ENCODE measurements at regions not wholly inside any gene's neighbourhood (a gene's known extent, or its start where the extent isn't known, plus 50 kb on each side); places are given as distances from the start of the nearest gene placed in this dataset.

- TF ChIP-seq, protein P1, sequence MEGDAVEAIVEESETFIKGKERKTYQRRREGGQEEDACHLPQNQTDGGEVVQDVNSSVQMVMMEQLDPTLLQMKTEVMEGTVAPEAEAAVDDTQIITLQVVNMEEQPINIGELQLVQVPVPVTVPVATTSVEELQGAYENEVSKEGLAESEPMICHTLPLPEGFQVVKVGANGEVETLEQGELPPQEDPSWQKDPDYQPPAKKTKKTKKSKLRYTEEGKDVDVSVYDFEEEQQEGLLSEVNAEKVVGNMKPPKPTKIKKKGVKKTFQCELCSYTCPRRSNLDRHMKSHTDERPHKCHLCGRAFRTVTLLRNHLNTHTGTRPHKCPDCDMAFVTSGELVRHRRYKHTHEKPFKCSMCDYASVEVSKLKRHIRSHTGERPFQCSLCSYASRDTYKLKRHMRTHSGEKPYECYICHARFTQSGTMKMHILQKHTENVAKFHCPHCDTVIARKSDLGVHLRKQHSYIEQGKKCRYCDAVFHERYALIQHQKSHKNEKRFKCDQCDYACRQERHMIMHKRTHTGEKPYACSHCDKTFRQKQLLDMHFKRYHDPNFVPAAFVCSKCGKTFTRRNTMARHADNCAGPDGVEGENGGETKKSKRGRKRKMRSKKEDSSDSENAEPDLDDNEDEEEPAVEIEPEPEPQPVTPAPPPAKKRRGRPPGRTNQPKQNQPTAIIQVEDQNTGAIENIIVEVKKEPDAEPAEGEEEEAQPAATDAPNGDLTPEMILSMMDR (IDR thresholded peaks at IDR 0.05): no peak
- TF ChIP-seq EZH2 (IDR thresholded peaks at IDR 0.05): no peak
- TF ChIP-seq EZH2phosphoT487 (IDR thresholded peaks at IDR 0.05): no peak
Observed at GRCh38 chr12:84637926-84638325, 274.7 kb downstream of the SLC6A15 start.

All from neural progenitor cell (in vitro differentiated cells).